GM12892 (cell line): ENCODE measurements at regions not wholly inside any gene's neighbourhood (a gene's known extent, or its start where the extent isn't known, plus 50 kb on each side); places are given as distances from the start of the nearest gene placed in this dataset.

Experiments used
- POLR2A ChIP-seq: IDR thresholded peaks from 2 replicates; pipeline ENCODE4 v1.6.1; 2011; ENCODE audit warnings: low read depth, low read length, control low read depth
- POLR2AphosphoS5 ChIP-seq: IDR thresholded peaks from 2 replicates; pipeline ENCODE4 v1.6.1; 2011; ENCODE audit warnings: low read depth, low read length, control low read depth

GRCh38 chr2:137865954-137866540 is 98.2 kb upstream of the HNMT start:
- TF ChIP-seq POLR2AphosphoS5 (no peak), POLR2A (no peak)
